Nephron progenitor cell (in vitro differentiated cells): ENCODE measurements at regions not wholly inside any gene's neighbourhood (a gene's known extent, or its start where the extent isn't known, plus 50 kb on each side); places are given as distances from the start of the nearest gene placed in this dataset.

Experiments
- DNase-seq: peaks from one replicate; pipeline ENCODE4 v3.0.0; 2021
- H3K27ac Mint-ChIP-seq: 2 replicates; pipeline ENCODE4 v1.8.0; 2021; ENCODE audit warnings: mild to moderate bottlenecking, moderate library complexity, mixed read lengths
- H3K27me3 Mint-ChIP-seq: 2 replicates; pipeline ENCODE4 v1.8.0; 2021; ENCODE audit warnings: mild to moderate bottlenecking, low read depth, mixed read lengths; ENCODE audit not compliant: poor library complexity
- H3K36me3 Mint-ChIP-seq: 2 replicates; pipeline ENCODE4 v1.8.0; 2021; ENCODE audit warnings: low read depth, mixed read lengths
- H3K4me1 Mint-ChIP-seq: 2 replicates; pipeline ENCODE4 v1.8.0; 2021; ENCODE audit warnings: mixed read lengths
- H3K4me3 Mint-ChIP-seq: 2 replicates; pipeline ENCODE4 v1.8.0; 2021; ENCODE audit warnings: mild to moderate bottlenecking, moderate library complexity, mixed read lengths
- H3K9me3 Mint-ChIP-seq: 2 replicates; pipeline ENCODE4 v1.8.0; 2021; ENCODE audit warnings: mild to moderate bottlenecking, moderate library complexity, mixed read lengths
- TF ChIP-seq, protein P1 (sequence below): fragments of 200-600 bp; sonication (generic); IDR thresholded peaks from 2 replicates; pipeline ENCODE4 v1.5.0; 2021; ENCODE audit warnings: antibody characterized with exemption

DNA sequence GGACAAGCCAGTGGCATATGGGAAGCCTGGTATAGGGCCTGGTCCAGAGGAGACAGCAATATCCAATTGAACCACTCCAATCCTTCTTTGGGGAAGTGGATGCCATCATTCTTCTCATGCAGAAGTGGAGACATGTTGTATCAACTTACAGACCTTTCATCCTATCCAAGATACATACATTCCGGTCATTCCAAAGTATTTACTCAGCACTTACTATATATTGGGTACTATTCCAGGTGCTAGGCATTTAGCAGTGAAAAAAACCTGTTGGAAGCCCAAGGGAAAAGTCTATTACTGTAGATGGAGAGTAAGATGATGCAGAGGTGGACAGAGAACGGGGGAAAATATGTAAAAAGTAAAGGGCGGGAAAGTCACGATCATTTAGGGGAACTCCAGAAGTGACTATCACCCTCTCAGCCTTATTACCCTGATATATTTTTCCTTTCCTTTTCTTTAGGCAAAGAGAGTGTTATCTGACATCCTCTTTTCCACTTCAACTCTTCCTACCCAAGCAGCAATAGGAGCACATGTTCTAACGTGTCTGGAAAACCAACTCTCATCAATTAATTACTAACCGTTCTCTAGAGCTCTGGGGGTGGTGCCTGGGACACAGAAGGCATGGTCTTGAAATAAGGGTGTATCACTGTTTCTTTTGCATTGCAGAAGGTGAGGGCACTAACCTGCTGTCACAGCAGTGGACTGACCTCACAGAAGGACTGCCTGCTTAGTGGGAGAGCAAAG lies 210.1 kb upstream of the MAF start:
- Mint-ChIP-seq H3K36me3 (no peaks in the 10 kb centered on the region), H3K9me3 (peaks cover 4% of the 10 kb centered on the region), H3K4me3 (no peak overlapping the region), H3K27me3 (peaks cover 3% of the 10 kb centered on the region), H3K4me1 (peaks cover 5% of the 10 kb centered on the region), H3K27ac (no peak overlapping the region)
- no peak for DNase-seq
- TF ChIP-seq, protein P1, sequence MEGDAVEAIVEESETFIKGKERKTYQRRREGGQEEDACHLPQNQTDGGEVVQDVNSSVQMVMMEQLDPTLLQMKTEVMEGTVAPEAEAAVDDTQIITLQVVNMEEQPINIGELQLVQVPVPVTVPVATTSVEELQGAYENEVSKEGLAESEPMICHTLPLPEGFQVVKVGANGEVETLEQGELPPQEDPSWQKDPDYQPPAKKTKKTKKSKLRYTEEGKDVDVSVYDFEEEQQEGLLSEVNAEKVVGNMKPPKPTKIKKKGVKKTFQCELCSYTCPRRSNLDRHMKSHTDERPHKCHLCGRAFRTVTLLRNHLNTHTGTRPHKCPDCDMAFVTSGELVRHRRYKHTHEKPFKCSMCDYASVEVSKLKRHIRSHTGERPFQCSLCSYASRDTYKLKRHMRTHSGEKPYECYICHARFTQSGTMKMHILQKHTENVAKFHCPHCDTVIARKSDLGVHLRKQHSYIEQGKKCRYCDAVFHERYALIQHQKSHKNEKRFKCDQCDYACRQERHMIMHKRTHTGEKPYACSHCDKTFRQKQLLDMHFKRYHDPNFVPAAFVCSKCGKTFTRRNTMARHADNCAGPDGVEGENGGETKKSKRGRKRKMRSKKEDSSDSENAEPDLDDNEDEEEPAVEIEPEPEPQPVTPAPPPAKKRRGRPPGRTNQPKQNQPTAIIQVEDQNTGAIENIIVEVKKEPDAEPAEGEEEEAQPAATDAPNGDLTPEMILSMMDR, result no peak

DNA sequence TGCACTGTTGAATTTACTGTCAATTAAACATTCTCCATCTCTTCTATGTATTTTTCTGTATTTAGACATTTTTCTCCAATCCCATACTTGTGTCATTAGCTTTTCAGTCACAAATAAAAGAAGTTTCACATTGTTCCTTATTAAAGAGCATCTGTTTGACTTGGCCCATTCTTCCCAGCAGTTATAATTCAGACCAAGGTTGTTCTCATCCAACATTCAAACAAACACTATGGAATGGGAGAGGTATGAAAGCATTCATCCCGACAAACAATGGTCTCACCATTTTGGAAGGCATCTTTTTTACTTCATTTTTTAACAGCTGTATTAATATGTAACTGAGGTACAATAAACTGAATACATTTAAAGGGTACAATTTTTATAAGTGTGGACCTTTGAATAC lies 208.8 kb upstream of the MAF start:
- Mint-ChIP-seq H3K27ac (no peak overlapping the region), H3K4me1 (peaks cover 5% of the 10 kb centered on the region), H3K4me3 (no peak overlapping the region), H3K27me3 (peaks cover 3% of the 10 kb centered on the region), H3K9me3 (peaks cover 4% of the 10 kb centered on the region), H3K36me3 (no peaks in the 10 kb centered on the region)
- TF ChIP-seq, protein P1, result no peak
- DNase-seq, result no peak

DNA sequence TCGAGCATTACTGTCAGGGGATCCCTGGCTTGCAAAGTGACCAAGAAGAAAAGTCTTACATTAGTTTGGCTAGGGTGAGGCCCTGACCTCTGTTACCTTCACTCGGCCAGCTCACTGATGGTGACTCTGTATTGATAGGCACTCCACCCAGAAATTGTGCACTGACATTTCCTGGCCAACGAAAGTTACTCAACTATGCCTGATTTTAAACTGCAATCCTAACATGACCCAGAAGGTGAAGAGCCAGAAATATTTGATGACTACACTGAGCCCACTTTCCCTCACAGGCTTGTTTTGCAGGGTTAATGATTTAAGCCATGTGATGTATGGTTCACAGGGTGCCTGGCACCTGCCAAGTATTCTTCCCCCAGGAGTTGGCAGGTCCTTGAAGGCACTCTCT lies 208.2 kb upstream of the MAF start:
- Mint-ChIP-seq H3K4me1 (peaks cover 5% of the 10 kb centered on the region), H3K4me3 (no peak overlapping the region), H3K36me3 (no peaks in the 10 kb centered on the region), H3K9me3 (peaks cover 4% of the 10 kb centered on the region), H3K27ac (no peak overlapping the region), H3K27me3 (peaks cover 6% of the 10 kb centered on the region)
- DNase-seq, result no peak
- TF ChIP-seq, protein P1, result no peak

DNA sequence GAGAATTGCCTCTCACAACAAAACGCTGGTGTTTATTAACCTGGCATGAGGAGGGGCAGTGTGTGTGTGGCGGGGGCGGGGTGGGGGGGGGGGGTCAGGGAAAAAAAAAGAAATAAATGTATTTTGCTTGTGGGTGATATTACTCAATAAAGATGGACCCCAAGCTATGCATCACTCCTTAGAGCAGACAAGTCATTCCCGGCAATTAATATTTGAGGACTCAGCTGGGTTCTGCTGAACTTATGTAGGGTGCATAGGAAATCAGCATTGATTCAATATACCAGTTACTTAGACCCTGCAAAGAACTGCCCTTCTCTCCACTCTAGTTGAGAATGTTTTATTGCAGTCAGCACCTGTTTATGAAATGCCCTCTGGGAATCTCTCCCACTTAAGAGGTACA lies 206.2 kb upstream of the MAF start:
- TF ChIP-seq, protein P1, result no peak
- H3K4me3 Mint-ChIP-seq, result no peak overlapping the region
- H3K27ac Mint-ChIP-seq, result no peak overlapping the region
- no peak for DNase-seq
- peaks cover 6% of the 10 kb centered on the region for H3K27me3 Mint-ChIP-seq
- H3K9me3 Mint-ChIP-seq, result peaks cover 4% of the 10 kb centered on the region
- no peaks in the 10 kb centered on the region for H3K36me3 Mint-ChIP-seq
- H3K4me1 Mint-ChIP-seq, result peaks cover 5% of the 10 kb centered on the region

DNA sequence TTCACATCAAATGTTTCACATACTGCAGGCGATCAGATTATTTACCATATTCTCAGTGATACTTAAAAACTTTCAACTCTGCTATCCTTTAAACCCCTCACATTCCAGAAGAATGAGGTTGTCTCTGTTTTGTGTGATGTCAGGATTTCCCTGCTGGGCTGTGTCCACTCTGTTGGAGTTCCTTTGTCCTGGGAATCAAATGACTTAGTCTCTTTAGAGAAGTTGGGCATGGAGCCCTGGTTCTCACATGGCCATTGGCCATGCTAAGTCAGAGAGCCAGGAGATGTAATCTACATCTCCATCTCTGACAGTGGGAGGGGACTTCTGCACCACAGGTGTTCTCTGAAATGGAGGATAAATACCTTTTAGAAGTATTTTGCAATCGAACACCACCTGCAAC lies 205.1 kb upstream of the MAF start:
- H3K9me3 Mint-ChIP-seq, result peaks cover 4% of the 10 kb centered on the region
- TF ChIP-seq, protein P1, result no peak
- H3K4me3 Mint-ChIP-seq, result no peak overlapping the region
- H3K27me3 Mint-ChIP-seq, result peaks cover 6% of the 10 kb centered on the region
- no peak overlapping the region for H3K27ac Mint-ChIP-seq
- H3K4me1 Mint-ChIP-seq, result peaks cover 5% of the 10 kb centered on the region
- no peaks in the 10 kb centered on the region for H3K36me3 Mint-ChIP-seq
- DNase-seq, result no peak

GRCh38 chr16:79801646-79802045 lies 201.1 kb upstream of the MAF start:
- Mint-ChIP-seq H3K27ac (no peak overlapping the region), H3K4me1 (peaks cover 2% of the 10 kb centered on the region), H3K36me3 (no peaks in the 10 kb centered on the region), H3K27me3 (peaks cover 3% of the 10 kb centered on the region), H3K4me3 (no peak overlapping the region), H3K9me3 (no peaks in the 10 kb centered on the region)
- TF ChIP-seq, protein P1, result no peak
- no peak for DNase-seq
